GM12801 (cell line): ENCODE measurements at regions not wholly inside any gene's neighbourhood (a gene's known extent, or its start where the extent isn't known, plus 50 kb on each side); places are given as distances from the start of the nearest gene placed in this dataset.

Source experiments
- CTCF ChIP-seq: IDR thresholded peaks from one replicate; pipeline ENCODE4 v1.5.1; 2011; ENCODE audit warnings: control low read depth; ENCODE audit not compliant: insufficient read length; ENCODE audit errors: extremely low read depth

DNA sequence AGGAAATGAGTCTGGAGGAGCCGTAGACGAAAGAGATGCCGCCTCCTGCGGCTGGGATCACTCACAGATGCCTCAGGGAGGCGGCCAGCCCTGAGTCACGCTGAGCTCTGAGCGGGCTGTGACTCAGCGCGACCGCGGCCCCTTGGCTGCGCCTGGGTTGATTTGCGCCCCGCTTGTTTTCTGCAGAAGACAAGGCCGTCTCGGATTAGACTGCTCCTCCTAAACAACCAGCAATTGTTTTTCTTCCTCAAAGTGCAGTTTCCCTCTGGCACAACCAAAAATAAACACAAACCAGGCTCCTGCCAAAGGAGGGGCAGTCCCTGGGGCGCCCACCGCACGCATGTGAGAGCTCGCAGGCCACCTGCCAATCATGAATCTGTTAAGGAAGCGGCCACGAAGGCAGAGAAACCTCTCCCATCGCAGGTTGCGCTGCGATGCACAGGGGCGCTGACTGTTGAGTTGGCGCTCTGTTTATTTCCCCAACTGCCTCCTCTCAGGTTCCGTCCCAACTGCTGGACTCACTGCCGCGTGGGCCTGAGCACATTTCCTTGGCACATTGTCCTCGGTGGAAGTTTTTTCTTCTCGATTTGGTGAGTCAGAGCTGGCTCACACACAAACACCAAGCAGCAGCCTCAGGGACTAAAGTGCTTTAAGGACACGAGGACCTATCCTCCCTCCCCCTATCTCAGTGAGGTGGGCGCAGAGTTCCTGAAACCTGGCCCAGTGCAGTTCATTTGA is 85.2 kb upstream of the NDUFV2 start:
- no peak for TF ChIP-seq CTCF

DNA sequence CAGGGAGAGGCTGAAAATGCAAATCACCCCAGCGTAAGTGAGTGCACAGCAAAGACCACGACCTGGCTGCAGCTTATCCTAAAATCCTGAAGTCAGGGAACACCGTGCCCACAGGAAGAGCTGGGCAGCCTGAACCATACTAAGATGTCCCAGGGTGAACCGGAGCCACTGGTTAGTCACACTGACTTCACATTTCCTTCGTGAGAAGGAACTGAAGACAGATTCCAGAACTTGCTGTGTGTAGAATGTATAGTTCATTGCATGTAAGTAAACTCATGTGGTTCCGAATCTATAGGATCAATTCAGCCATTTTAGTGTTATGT is 84.6 kb upstream of the NDUFV2 start:
- no peak for TF ChIP-seq CTCF

DNA sequence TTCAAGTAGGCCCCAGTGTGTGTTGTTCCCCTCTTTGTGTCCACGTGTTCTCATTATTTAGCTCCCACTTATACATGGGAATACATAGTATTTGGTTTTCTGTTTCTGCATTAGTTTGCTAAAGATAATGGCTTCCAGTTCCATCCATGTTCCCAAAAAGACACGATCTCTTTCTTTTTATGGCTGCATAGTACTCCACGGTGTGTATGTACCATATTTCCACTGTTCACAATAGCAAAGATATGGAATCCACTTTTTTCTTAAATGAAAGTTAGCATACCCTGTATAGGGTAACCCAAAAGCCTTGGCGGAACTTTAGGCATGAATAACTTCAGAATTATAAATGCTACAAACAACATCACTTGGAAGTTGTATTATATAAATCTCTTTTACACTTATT is 83.4 kb upstream of the NDUFV2 start:
- TF ChIP-seq CTCF, result no peak

DNA sequence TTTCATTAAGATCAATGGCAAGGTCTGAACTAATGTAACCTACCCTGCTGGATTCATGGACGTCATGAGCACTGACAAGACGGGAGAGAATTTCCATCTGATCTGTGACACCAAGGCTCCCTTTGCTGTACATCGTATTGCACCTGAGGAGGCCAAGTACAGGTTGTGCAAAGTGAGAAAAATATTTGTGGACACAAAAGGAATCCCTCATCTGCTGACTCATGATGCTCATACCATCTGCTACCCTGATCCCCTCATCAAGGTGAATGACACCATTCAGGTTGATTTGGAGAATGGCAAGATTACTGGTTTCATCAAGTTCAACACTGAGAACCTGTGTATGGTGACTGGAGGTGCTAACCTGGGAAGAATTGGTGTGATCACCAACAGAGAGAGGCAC is 82.3 kb upstream of the NDUFV2 start:
- TF ChIP-seq CTCF, result no peak

GRCh38 chr18:9021458-9021857 is 81.0 kb upstream of the NDUFV2 start:
- no peak for TF ChIP-seq CTCF

- TF ChIP-seq CTCF, result no peak
Observed at GRCh38 chr18:9022397-9023155, 79.9 kb upstream of the NDUFV2 start.

GRCh38 chr18:9025091-9025838 is 77.2 kb upstream of the NDUFV2 start:
- TF ChIP-seq CTCF, result no peak
